Neuronal stem cell (in vitro differentiated cells): ENCODE measurements at regions not wholly inside any gene's neighbourhood (a gene's known extent, or its start where the extent isn't known, plus 50 kb on each side); places are given as distances from the start of the nearest gene placed in this dataset.

Experiments
- DNase-seq: peaks from one replicate; pipeline ENCODE4 v3.0.0-alpha.2; 2013; ENCODE audit warnings: low spot score
- H2AFZ ChIP-seq: one replicate; pipeline ENCODE4 v1.6.1; 2013; ENCODE audit warnings: mild to moderate bottlenecking, low read length, inconsistent platforms
- H2AK5ac ChIP-seq: 2 replicates; pipeline ENCODE4 v1.6.1; 2013; ENCODE audit warnings: low read depth, mild to moderate bottlenecking, inconsistent platforms, low read length, moderate library complexity, mixed read lengths
- H2BK120ac ChIP-seq: 2 replicates; pipeline ENCODE4 v1.6.1; 2013; ENCODE audit warnings: low read depth, mild to moderate bottlenecking, inconsistent platforms, low read length, moderate library complexity, mixed read lengths
- H2BK12ac ChIP-seq: one replicate; pipeline ENCODE4 v1.6.1; 2013; ENCODE audit warnings: low read length, inconsistent platforms
- H2BK15ac ChIP-seq: 2 replicates; pipeline ENCODE4 v1.6.1; 2013; ENCODE audit warnings: mild to moderate bottlenecking, low read length, inconsistent platforms, mixed read lengths
- H2BK5ac ChIP-seq: one replicate; pipeline ENCODE4 v1.6.1; 2013; ENCODE audit warnings: inconsistent platforms, mild to moderate bottlenecking, low read length, moderate library complexity
- H3K14ac ChIP-seq: one replicate; pipeline ENCODE4 v1.6.1; 2013; ENCODE audit warnings: low read length, inconsistent platforms
- H3K18ac ChIP-seq: 2 replicates; pipeline ENCODE4 v1.6.1; 2013; ENCODE audit warnings: low read length, inconsistent platforms
- H3K23ac ChIP-seq: 2 replicates; pipeline ENCODE4 v1.6.1; 2013; ENCODE audit warnings: low read depth, mild to moderate bottlenecking, mixed read lengths, low read length, inconsistent platforms; ENCODE audit not compliant: poor library complexity
- H3K27ac ChIP-seq: replicated peaks from 3 replicates; pipeline ENCODE4 v1.5.1; 2013; ENCODE audit warnings: low read length, inconsistent platforms
- H3K27me3 ChIP-seq, 3 experiments: 2 replicates each; pipeline ENCODE4 v1.6.1; 2013; ENCODE audit warnings: low read length in 3 of 3, mild to moderate bottlenecking in 2 of 3, inconsistent platforms in 1 of 3, low read depth in 1 of 3, mixed read lengths in 1 of 3, moderate library complexity in 1 of 3; ENCODE audit not compliant: control insufficient read depth in 3 of 3, insufficient read depth in 3 of 3
- H3K36me3 ChIP-seq, 2 donors: replicated peaks in 1 of 2; 2 replicates each; pipeline ENCODE4 v1.6.1; 2013; ENCODE audit warnings: low read length in 2 of 2; ENCODE audit not compliant: control insufficient read depth in 2 of 2, insufficient read depth in 2 of 2
- H3K4ac ChIP-seq: 2 replicates; pipeline ENCODE4 v1.6.1; 2013; ENCODE audit warnings: inconsistent platforms, mild to moderate bottlenecking, low read length, moderate library complexity
- H3K4me1 ChIP-seq, 2 donors: 1 replicate in 1 of 2; 2 replicates in 1 of 2; pipeline ENCODE4 v1.6.1; 2013; ENCODE audit warnings: low read length in 2 of 2, low read depth in 1 of 2; ENCODE audit not compliant: control insufficient read depth in 2 of 2, insufficient read depth in 1 of 2
- H3K4me2 ChIP-seq: one replicate; pipeline ENCODE4 v1.6.1; 2013; ENCODE audit warnings: mild to moderate bottlenecking, low read length, inconsistent platforms; ENCODE audit not compliant: insufficient read depth, poor library complexity, severe bottlenecking
- H3K4me3 ChIP-seq, 2 donors: 2 replicates each; pipeline ENCODE4 v1.5.1; 2013; ENCODE audit warnings: low read length in 2 of 2, mild to moderate bottlenecking in 2 of 2, inconsistent platforms in 1 of 2, moderate library complexity in 1 of 2
- H3K79me1 ChIP-seq: one replicate; pipeline ENCODE4 v1.6.1; 2013; ENCODE audit warnings: low read depth, mild to moderate bottlenecking, inconsistent platforms, low read length, moderate library complexity
- H3K9ac ChIP-seq: one replicate; pipeline ENCODE4 v1.6.1; 2013; ENCODE audit warnings: mild to moderate bottlenecking, low read depth, low read length, inconsistent platforms; ENCODE audit not compliant: poor library complexity
- H3K9me3 ChIP-seq, 2 donors: replicated peaks in 1 of 2; 2 replicates each; pipeline versions ENCODE3 to v1.6.1; 2013; ENCODE audit warnings: low read length in 2 of 2, mild to moderate bottlenecking in 2 of 2, inconsistent platforms in 1 of 2, low read depth in 1 of 2, mixed read lengths in 1 of 2, moderate library complexity in 1 of 2; ENCODE audit not compliant: control insufficient read depth in 2 of 2, insufficient read depth in 1 of 2
- H4K8ac ChIP-seq: one replicate; pipeline ENCODE4 v1.6.1; 2013; ENCODE audit warnings: low read depth, mild to moderate bottlenecking, inconsistent platforms, low read length, moderate library complexity
- H4K91ac ChIP-seq: one replicate; pipeline ENCODE4 v1.6.1; 2013; ENCODE audit warnings: low read length, low read depth, mild to moderate bottlenecking, inconsistent platforms; ENCODE audit not compliant: poor library complexity
- WGBS, 2 donors: extraction: QIAGEN DNeasy Blood & Tissue Kit; methylation state at CpG; one replicate each; pipeline ENCODE4 v1.1.7; 2013; ENCODE audit warnings: missing lambda C conversion rate in 2 of 2, mixed read lengths in 1 of 2; ENCODE audit not compliant: insufficient read length in 2 of 2, insufficient replicate concordance in 1 of 2; ENCODE audit errors: extremely low coverage in 2 of 2; 5-methylcytosine and 5-hydroxymethylcytosine counted together

- H3K18ac ChIP-seq = no peak overlapping the region
- H4K91ac ChIP-seq = no peak overlapping the region
- no peaks in the 10 kb centered on the region for H3K27me3 ChIP-seq
- no peak overlapping the region for H3K14ac ChIP-seq
- no peak overlapping the region for H3K27ac ChIP-seq
- H3K79me1 ChIP-seq = no peaks in the 10 kb centered on the region
- H3K36me3 ChIP-seq = no peaks in the 10 kb centered on the region
- no peak overlapping the region for H2BK120ac ChIP-seq
- no peak overlapping the region for H2BK5ac ChIP-seq
- DNase-seq = no peak
- no peak overlapping the region for H3K23ac ChIP-seq
- H3K4me3 ChIP-seq = no peak overlapping the region
- no peak overlapping the region for H2BK12ac ChIP-seq
- no peak overlapping the region for H2AK5ac ChIP-seq
- H3K4me2 ChIP-seq = no peak overlapping the region
- H3K4ac ChIP-seq = no peak overlapping the region
- H4K8ac ChIP-seq = no peak overlapping the region
- H2AFZ ChIP-seq = no peak overlapping the region
- no peak overlapping the region for H3K9ac ChIP-seq
- H3K4me1 ChIP-seq = no peaks in the 10 kb centered on the region
- H2BK15ac ChIP-seq = no peak overlapping the region
- no CpG with 5 or more reads among the region's 2 CpGs for WGBS, 2 donors
- H3K9me3 ChIP-seq = no peaks in the 10 kb centered on the region
Measured at GRCh38 chr15:47135267-47135666, 582.0 kb upstream of the SEMA6D start.

GRCh38 chr15:47136236-47136635, 581.1 kb upstream of the SEMA6D start:
- Histone ChIP-seq H2AK5ac (no peak overlapping the region), H2BK15ac (no peak overlapping the region), H3K9ac (no peak overlapping the region), H3K79me1 (no peaks in the 10 kb centered on the region), H2BK12ac (no peak overlapping the region), H3K36me3 (no peaks in the 10 kb centered on the region), H3K4ac (no peak overlapping the region), H3K27me3 (no peaks in the 10 kb centered on the region), H4K8ac (no peak overlapping the region), H3K9me3 (no peaks in the 10 kb centered on the region), H3K14ac (no peak overlapping the region), H3K4me2 (no peak overlapping the region), H3K18ac (no peak overlapping the region), H3K4me3 (no peak overlapping the region), H3K27ac (no peak overlapping the region), H2AFZ (no peak overlapping the region), H2BK5ac (no peak overlapping the region), H2BK120ac (no peak overlapping the region), H3K23ac (no peak overlapping the region), H4K91ac (no peak overlapping the region), H3K4me1 (no peaks in the 10 kb centered on the region)
- DNase-seq = no peak
- no CpG with 5 or more reads among the region's 2 CpGs for WGBS, 2 donors

GRCh38 chr15:47139965-47140364, 577.3 kb upstream of the SEMA6D start:
- Histone ChIP-seq H3K9ac (no peak overlapping the region), H3K4ac (no peak overlapping the region), H4K91ac (no peak overlapping the region), H2BK15ac (no peak overlapping the region), H3K18ac (no peak overlapping the region), H2BK5ac (no peak overlapping the region), H2BK12ac (no peak overlapping the region), H2AK5ac (no peak overlapping the region), H3K23ac (no peak overlapping the region), H4K8ac (no peak overlapping the region), H3K4me3 (no peak overlapping the region), H3K14ac (no peak overlapping the region), H3K79me1 (no peaks in the 10 kb centered on the region), H3K27me3 (no peaks in the 10 kb centered on the region), H2AFZ (no peak overlapping the region), H2BK120ac (no peak overlapping the region), H3K9me3 (no peaks in the 10 kb centered on the region), H3K4me1 (no peaks in the 10 kb centered on the region), H3K4me2 (no peak overlapping the region), H3K36me3 (no peaks in the 10 kb centered on the region), H3K27ac (no peak overlapping the region)
- WGBS, 2 donors = no CpG with 5 or more reads among the region's 2 CpGs
- DNase-seq = no peak

GRCh38 chr15:47157827-47158226, 559.5 kb upstream of the SEMA6D start:
- no peak overlapping the region for H4K8ac ChIP-seq
- H3K23ac ChIP-seq = no peak overlapping the region
- H2BK5ac ChIP-seq = no peak overlapping the region
- H4K91ac ChIP-seq = no peak overlapping the region
- H2BK120ac ChIP-seq = no peak overlapping the region
- no peak overlapping the region for H2AFZ ChIP-seq
- no peak overlapping the region for H3K9ac ChIP-seq
- no peak overlapping the region for H2BK15ac ChIP-seq
- H3K79me1 ChIP-seq = no peaks in the 10 kb centered on the region
- H3K27ac ChIP-seq = no peak overlapping the region
- no peak overlapping the region for H2AK5ac ChIP-seq
- no peak overlapping the region for H3K18ac ChIP-seq
- H3K27me3 ChIP-seq = no peaks in the 10 kb centered on the region
- no CpG with 5 or more reads among the region's 4 CpGs for WGBS, 2 donors
- no peak overlapping the region for H3K14ac ChIP-seq
- H2BK12ac ChIP-seq = no peak overlapping the region
- peaks cover 0 to 2% of the 10 kb centered on the region in 2 donors for H3K4me1 ChIP-seq
- no peak overlapping the region for H3K4ac ChIP-seq
- no peak overlapping the region for H3K4me2 ChIP-seq
- no peak overlapping the region for H3K4me3 ChIP-seq
- DNase-seq = no peak
- H3K36me3 ChIP-seq = no peaks in the 10 kb centered on the region
- no peaks in the 10 kb centered on the region for H3K9me3 ChIP-seq
